ENCODE measurements at regions not wholly inside any gene's neighbourhood (a gene's known extent, or its start where the extent isn't known, plus 50 kb on each side); places are given as distances from the start of the nearest gene placed in this dataset.

DNA sequence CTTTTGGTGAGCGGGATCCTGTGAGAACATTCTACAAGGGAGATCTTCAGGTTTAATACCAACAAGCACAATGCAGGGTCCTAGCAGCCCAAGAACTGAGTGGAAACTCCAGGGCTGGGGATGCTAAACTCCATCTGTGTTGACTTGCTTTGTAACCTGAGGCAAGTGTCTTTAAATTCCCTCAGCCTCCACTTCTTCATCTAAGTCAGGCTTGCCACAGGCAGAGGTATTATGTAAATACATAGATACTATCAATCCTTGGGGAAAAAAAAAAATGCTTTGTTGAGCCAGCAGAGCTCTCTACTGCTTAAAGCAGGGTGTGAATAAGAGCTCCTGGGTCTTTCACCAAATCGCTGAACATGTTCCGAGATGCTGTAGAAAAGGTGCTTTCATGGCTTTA is 114.2 kb upstream of the PHACTR1 start:
- CTCF ChIA-PET: interaction anchor here (1.0 to 3.8 kb wide), 4 partner anchors 237 to 315 kb away, joined by 4 to 39 read pairs (median 6); partner anchors contain the start of gene EDN1
- BruUV-seq (replicated peaks): no TSS peak
- Histone ChIP-seq H3K4me3 (ENCODE audit: low read depth, low read length) (no peak overlapping the region), H3K4me1 (peaks cover 19% of the 10 kb centered on the region), H3K36me3 (ENCODE audit: control insufficient read depth, insufficient read depth, low read length) (no peaks in the 10 kb centered on the region), H3K27me3 (replicated peaks; ENCODE audit: control insufficient read depth, insufficient read depth, low read length) (no peaks in the 10 kb centered on the region), H3K9me3 (no peaks in the 10 kb centered on the region)
- TF ChIP-seq, protein P1, sequence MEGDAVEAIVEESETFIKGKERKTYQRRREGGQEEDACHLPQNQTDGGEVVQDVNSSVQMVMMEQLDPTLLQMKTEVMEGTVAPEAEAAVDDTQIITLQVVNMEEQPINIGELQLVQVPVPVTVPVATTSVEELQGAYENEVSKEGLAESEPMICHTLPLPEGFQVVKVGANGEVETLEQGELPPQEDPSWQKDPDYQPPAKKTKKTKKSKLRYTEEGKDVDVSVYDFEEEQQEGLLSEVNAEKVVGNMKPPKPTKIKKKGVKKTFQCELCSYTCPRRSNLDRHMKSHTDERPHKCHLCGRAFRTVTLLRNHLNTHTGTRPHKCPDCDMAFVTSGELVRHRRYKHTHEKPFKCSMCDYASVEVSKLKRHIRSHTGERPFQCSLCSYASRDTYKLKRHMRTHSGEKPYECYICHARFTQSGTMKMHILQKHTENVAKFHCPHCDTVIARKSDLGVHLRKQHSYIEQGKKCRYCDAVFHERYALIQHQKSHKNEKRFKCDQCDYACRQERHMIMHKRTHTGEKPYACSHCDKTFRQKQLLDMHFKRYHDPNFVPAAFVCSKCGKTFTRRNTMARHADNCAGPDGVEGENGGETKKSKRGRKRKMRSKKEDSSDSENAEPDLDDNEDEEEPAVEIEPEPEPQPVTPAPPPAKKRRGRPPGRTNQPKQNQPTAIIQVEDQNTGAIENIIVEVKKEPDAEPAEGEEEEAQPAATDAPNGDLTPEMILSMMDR (IDR thresholded peaks at IDR 0.05; ENCODE audit: insufficient read depth in 1 of 2, low read depth in 1 of 2, low read length in 1 of 2, severe bottlenecking in 1 of 2, unreplicated experiment in 1 of 2): no peak
- peak overlapping the region; percentile 35 for H3K27ac Mint-ChIP-seq (ENCODE audit: unreplicated experiment)
- POLR2A ChIA-PET: no interaction called here
- peaks cover 10% of the 10 kb centered on the region for H3K9me3 Mint-ChIP-seq (ENCODE audit: unreplicated experiment)
- intact Hi-C loops (cut with micrococcal nuclease; ENCODE audit: unreplicated experiment): loop anchor here (2.0 to 10.0 kb wide), 5 partner anchors 74 to 272 kb away; no protein-coding TSS in a partner anchor
- no peaks in the 10 kb centered on the region for H3K36me3 Mint-ChIP-seq (ENCODE audit: insufficient read depth, unreplicated experiment)
- no peak overlapping the region for H3K4me3 Mint-ChIP-seq (ENCODE audit: unreplicated experiment)
- H3K27me3 Mint-ChIP-seq (ENCODE audit: insufficient read depth, unreplicated experiment): no peaks in the 10 kb centered on the region
- DNase-seq: peak in 1 of 2 experiments; percentile 10
- H3K4me1 Mint-ChIP-seq (ENCODE audit: low read depth, unreplicated experiment): peaks cover 28% of the 10 kb centered on the region

DNA sequence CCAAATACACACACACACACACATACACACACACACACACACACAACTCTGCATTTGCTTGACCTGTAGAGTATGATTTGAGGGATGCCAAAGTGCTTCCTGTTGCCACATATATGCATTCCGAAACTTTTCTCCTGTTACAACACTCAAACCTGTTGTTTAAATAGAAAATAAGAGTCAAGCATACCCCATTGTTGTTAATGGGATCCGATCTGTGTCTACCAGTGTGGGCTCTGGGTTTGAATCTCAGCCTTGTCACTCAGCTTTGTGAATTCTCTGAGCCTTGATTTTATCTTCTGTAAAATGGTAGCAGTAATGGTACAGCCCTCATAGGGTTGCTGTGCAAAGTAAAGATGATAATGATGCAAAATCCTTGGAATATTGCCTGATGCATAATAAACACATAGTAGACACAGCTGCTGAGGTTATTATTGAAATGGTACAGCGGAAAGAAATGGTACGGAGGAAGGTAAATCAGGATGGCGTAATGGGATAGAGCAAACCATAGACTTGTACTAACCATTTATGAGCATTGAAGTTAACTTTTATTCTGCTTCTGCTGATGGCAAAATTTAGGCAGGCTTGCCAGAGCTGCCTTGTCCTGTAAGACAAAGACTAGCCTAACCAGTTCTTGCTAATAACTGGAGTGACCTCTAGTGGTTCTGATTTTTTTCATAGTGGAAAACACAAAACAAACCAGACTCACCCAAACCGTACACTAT is 113.5 kb upstream of the PHACTR1 start:
- H3K9me3 ChIP-seq: no peaks in the 10 kb centered on the region
- Mint-ChIP-seq H3K4me1 (ENCODE audit: low read depth, unreplicated experiment) (peaks cover 28% of the 10 kb centered on the region), H3K9me3 (ENCODE audit: unreplicated experiment) (peaks cover 10% of the 10 kb centered on the region), H3K27me3 (ENCODE audit: insufficient read depth, unreplicated experiment) (no peaks in the 10 kb centered on the region), H3K4me3 (ENCODE audit: unreplicated experiment) (no peak overlapping the region), H3K27ac (ENCODE audit: unreplicated experiment) (peak overlapping the region; percentile 35), H3K36me3 (ENCODE audit: insufficient read depth, unreplicated experiment) (no peaks in the 10 kb centered on the region)
- ChIA-PET CTCF (interaction anchor here (0.5 to 3.8 kb wide), 5 partner anchors 56 to 312 kb away, joined by 3 to 39 read pairs (median 5); partner anchors contain the start of gene EDN1), POLR2A (no interaction called here)
- no TSS peak for BruUV-seq (replicated peaks)
- H3K4me1 ChIP-seq: peaks cover 19% of the 10 kb centered on the region
- H3K36me3 ChIP-seq (ENCODE audit: control insufficient read depth, insufficient read depth, low read length): no peaks in the 10 kb centered on the region
- intact Hi-C loops (cut with micrococcal nuclease; ENCODE audit: unreplicated experiment): loop anchor here (1.0 to 10.0 kb wide), 7 partner anchors 74 to 948 kb away; no protein-coding TSS in a partner anchor
- no peak overlapping the region for H3K4me3 ChIP-seq (ENCODE audit: low read depth, low read length)
- peak in 1 of 2 experiments; percentile 59 for DNase-seq
- no peaks in the 10 kb centered on the region for H3K27me3 ChIP-seq (replicated peaks; ENCODE audit: control insufficient read depth, insufficient read depth, low read length)
- TF ChIP-seq, protein P1 (IDR thresholded peaks at IDR 0.05; ENCODE audit: insufficient read depth in 1 of 2, low read depth in 1 of 2, low read length in 1 of 2, severe bottlenecking in 1 of 2, unreplicated experiment in 1 of 2): peak; percentile 49 to 58

DNA sequence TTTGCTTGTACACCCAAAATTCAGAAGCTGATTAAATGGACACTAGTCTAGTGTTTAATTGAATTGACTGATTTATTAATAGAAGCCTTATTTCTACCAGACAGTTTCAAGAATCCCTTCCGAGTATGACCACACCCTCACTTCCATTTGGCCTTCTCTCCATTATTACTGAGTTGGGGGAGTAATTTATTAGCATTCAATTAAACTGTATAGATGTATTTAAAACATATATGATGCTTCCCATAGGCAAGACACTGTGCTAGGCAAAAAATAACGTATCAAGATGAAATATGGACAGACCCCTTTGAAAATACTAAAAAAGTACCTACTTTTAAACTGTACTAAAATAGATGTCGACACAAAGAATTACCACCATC is 112.9 kb upstream of the PHACTR1 start:
- peaks cover 10% of the 10 kb centered on the region for H3K9me3 Mint-ChIP-seq (ENCODE audit: unreplicated experiment)
- intact Hi-C loops (cut with micrococcal nuclease; ENCODE audit: unreplicated experiment): loop anchor here (1.0 to 10.0 kb wide), 7 partner anchors 75 to 948 kb away; no protein-coding TSS in a partner anchor
- DNase-seq: no peak
- CTCF ChIA-PET: interaction anchor here (0.5 to 3.8 kb wide), 4 partner anchors 56 to 313 kb away, joined by 3 to 39 read pairs (median 6); partner anchors contain the start of gene EDN1
- H3K4me3 Mint-ChIP-seq (ENCODE audit: unreplicated experiment): no peak overlapping the region
- POLR2A ChIA-PET: no interaction called here
- no peaks in the 10 kb centered on the region for H3K36me3 ChIP-seq (ENCODE audit: control insufficient read depth, insufficient read depth, low read length)
- TF ChIP-seq, protein P1 (IDR thresholded peaks at IDR 0.05; ENCODE audit: insufficient read depth in 1 of 2, low read depth in 1 of 2, low read length in 1 of 2, severe bottlenecking in 1 of 2, unreplicated experiment in 1 of 2): no peak
- H3K9me3 ChIP-seq: no peaks in the 10 kb centered on the region
- H3K4me1 Mint-ChIP-seq (ENCODE audit: low read depth, unreplicated experiment): peaks cover 28% of the 10 kb centered on the region
- no peak overlapping the region for H3K4me3 ChIP-seq (ENCODE audit: low read depth, low read length)
- peaks cover 19% of the 10 kb centered on the region for H3K4me1 ChIP-seq
- H3K27ac Mint-ChIP-seq (ENCODE audit: unreplicated experiment): no peak overlapping the region
- H3K27me3 Mint-ChIP-seq (ENCODE audit: insufficient read depth, unreplicated experiment): no peaks in the 10 kb centered on the region
- no TSS peak for BruUV-seq (replicated peaks)
- no peaks in the 10 kb centered on the region for H3K36me3 Mint-ChIP-seq (ENCODE audit: insufficient read depth, unreplicated experiment)
- no peaks in the 10 kb centered on the region for H3K27me3 ChIP-seq (replicated peaks; ENCODE audit: control insufficient read depth, insufficient read depth, low read length)
